ENCODE measurements at regions not wholly inside any gene's neighbourhood (a gene's known extent, or its start where the extent isn't known, plus 50 kb on each side); places are given as distances from the start of the nearest gene placed in this dataset.

GRCh38 chr15:96089405-96090058 lies 241.0 kb upstream of the NR2F2 start:
- FAIRE-seq, result no peak

GRCh38 chr15:96092186-96092585 lies 238.3 kb upstream of the NR2F2 start:
- FAIRE-seq, result no peak

DNA sequence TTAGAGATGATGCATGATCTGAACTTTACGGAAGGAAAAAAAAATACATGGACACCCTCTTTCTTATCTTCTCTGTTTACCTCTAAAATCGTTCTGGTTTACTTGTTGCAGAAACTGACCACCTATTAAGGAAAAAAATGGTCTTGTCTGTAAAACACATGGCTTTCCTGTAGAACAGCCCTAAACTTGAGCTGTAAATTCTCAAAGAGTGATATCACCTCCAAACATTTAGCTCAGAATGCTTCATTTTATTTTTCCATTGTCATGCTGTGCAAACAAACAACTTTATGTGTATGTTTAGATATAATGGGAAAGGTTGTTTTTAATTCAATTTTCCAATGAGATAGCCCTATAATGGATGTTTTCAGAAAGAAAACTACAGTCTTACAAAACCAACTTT lies 237.4 kb upstream of the NR2F2 start:
- no peak for FAIRE-seq

DNA sequence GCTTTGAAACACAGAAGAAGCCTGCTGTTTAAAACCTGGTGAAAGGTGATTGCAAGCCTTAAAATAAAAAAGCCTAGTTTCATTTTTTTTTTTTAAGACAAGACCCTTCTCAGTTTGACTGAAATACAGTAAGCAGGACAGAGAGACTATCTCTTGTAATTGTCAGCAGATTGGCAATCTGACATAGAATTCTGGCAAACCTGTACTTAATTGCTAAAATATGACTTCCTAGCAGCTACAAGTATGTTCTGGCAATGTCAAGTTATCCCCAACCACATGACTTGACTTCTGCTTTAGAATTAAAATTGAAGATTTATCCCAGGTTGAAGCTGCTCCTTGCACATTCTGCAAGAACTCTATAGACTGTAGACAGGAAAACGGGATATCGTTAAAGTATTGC lies 232.8 kb upstream of the NR2F2 start:
- no peak for FAIRE-seq

- FAIRE-seq, result no peak
These were observed 227.9 kb upstream of the NR2F2 start for GRCh38 chr15:96102631-96103030.

DNA sequence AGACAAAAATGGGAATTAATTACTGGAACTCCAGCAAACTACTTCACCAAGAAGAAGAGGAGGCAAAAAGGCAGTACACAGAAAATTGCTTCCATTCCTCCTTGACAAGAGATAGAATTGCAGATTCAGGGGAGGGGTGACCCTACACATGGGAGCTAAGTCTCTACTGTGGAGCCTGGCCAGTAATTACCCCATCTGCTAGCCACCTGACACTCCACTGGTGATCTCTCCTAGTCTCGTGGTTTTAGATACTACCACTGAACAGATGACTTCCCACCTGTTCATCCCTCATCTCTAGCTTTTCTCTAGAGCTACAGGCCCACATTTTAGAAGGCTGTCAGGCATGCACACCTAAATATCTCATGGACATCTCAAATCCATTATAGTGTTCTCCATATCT lies 224.3 kb upstream of the NR2F2 start:
- FAIRE-seq, result no peak

- no peak for FAIRE-seq
These were observed 223.9 kb upstream of the NR2F2 start for GRCh38 chr15:96106628-96107027.

DNA sequence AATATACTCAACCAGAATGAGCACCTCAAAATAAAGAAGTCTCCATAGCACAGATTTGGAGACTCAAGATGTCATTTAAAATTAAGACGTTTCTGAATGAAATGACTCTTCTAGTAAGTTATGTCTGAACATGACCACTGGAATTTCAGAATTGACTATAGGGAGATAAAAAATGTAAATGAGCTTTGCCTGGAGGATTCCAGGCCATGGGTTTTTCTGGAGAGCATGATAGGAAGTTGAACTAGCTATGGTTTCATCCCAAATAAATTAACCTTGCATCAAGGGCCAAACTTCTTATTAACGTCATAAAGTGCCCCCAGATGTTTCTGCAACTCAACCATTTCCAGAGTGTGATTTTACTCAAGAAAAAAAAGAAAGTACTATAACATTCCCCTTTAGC lies 222.6 kb upstream of the NR2F2 start:
- FAIRE-seq, result no peak

GRCh38 chr15:96108405-96108804 lies 222.1 kb upstream of the NR2F2 start:
- no peak for FAIRE-seq

- FAIRE-seq, result no peak
These were observed 220.7 kb upstream of the NR2F2 start for GRCh38 chr15:96109820-96110219.

GRCh38 chr15:96112018-96112417 lies 218.5 kb upstream of the NR2F2 start:
- FAIRE-seq, result no peak

DNA sequence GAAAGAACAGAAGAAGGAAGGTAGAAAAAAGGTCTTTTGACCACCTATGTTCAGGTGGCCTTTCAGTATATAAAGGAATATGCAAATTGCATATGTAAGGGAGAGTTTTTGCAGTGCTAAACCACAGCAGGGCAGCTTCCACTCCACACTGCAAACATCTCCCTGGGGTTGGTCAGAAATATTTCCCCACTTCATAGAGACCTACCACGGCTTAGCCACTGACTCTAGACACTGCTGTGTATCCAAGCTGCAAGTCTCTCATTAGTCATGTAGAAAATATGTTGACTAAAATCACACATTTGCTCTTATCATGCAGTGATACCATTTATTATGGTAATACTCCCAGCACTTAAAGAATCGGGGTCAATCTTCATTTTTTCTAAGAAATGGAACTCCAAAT lies 214.9 kb upstream of the NR2F2 start:
- no peak for FAIRE-seq

DNA sequence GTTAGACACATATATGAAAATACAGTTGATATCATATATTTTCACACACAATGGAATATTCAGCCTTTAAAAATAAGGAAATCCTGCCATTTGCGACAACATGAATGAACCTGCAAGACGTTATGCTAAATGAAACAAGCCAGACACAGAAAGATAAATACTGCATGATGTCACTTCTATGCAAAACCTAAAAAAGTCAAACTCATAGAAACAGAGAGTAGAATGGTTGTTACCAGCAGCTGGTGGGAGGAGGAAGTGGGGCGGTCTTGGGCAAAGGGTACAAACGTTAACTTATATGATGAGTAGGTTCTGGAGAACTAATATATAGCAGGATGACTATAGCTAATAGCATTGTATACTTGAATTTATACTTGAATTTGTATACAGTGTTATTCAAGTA lies 213.2 kb upstream of the NR2F2 start:
- FAIRE-seq, result no peak

- FAIRE-seq, result no peak
These were observed 210.8 kb upstream of the NR2F2 start for GRCh38 chr15:96119734-96120133.

GRCh38 chr15:96121086-96121920 lies 209.2 kb upstream of the NR2F2 start:
- FAIRE-seq, result no peak

DNA sequence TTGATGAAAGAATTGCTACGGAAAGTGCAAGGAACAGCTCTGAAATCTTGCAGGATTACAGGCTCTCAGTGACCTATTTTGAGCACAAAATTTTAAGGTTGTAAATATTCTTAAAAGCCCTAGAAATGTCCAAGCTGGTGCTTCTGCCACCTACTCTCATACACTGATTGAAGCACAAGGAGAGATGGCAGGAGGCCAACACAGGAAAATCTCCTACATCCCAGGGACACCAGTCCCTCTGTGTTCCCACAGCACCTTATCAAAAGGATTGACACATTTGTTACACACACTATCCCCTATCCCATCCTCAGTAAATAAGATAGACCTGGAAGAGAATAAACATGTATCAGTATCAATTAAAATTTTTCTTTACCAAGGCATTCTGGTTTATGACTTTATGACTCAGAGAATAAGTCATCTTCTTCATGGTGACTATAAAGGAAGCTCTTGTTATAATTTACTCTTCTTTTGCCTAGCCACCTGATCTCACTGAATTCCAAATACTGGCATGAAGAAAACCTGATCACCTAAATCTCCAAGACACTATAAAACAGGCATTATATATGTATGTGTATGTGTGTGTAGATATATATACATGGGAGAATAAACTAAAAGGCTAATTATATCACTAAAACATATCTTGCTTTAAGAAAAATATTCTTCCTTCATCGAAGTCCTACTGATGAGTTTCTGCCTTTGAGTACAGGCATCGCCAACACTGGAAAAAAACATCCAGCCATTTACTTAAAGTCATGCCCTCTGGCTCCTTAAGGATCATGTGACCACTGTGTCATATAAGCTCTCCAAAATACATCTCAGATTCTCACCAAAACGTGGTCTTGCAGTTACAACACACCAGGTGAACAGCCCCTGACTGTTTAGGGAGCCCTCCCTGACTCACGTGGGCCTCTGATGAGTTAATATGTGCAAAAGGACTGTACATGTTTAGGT lies 208.1 kb upstream of the NR2F2 start:
- FAIRE-seq, result no peak

DNA sequence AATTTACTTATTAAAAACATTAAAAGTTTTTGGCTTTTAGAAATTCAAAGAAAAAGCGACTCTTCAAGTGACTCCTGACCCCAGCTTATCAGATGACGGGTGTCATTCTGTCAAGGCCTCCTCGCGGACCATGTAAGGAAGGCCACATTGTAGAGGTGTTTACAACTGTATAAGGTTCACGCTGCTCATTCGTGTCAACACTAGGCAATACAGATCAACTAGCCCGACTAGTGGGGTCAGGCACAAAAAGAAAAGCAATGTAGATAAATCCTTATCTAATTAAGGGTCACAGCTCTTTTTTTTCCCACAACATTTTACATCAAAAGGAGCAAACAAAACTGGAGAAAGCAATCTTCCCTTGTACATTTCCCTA lies 207.5 kb upstream of the NR2F2 start:
- FAIRE-seq, result no peak

DNA sequence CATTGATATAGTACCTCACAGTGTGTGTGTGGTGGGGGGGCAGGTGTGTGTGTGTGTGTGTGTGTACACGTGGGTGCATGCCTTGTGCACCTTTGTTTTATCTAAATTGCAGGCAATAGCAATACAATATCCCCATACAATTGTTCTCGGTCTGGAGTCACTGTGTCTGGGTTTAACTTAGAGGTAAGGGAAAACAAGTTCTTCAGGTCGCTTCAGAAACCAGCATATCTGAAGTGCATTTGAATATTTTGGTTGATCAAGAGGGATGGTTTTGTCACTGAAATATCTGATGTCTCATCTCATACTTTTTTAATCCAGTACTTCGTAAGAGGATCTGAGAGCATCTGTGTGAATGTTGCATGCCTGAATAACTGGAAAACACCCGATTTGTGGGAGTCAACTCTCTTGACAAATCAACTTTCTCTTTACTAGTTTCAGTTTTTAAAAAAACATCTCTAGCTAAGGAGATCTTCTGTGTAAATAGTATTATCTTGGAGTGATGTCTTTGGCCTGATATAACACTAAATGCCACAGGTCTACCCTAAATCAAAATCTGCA lies 206.8 kb upstream of the NR2F2 start:
- FAIRE-seq, result no peak

DNA sequence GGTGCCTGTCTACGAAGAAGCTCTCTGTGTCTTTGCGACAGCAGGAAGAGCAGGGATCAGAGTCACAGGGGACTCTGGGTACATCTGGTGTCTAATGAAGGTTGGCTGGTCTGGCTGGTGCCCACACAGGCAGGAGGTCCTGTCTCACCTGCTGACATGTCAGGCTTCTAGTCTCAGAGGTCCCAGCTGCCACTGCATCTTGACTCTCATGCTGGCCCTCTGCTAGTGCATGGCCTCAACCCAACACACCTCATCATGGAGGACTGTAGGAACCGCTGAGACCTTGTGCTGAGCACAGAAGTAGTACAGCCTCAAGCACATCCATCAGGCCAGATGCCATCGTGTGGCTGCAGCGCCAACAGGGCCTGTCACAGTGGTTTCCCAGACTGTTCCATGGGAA lies 206.1 kb upstream of the NR2F2 start:
- FAIRE-seq, result no peak

DNA sequence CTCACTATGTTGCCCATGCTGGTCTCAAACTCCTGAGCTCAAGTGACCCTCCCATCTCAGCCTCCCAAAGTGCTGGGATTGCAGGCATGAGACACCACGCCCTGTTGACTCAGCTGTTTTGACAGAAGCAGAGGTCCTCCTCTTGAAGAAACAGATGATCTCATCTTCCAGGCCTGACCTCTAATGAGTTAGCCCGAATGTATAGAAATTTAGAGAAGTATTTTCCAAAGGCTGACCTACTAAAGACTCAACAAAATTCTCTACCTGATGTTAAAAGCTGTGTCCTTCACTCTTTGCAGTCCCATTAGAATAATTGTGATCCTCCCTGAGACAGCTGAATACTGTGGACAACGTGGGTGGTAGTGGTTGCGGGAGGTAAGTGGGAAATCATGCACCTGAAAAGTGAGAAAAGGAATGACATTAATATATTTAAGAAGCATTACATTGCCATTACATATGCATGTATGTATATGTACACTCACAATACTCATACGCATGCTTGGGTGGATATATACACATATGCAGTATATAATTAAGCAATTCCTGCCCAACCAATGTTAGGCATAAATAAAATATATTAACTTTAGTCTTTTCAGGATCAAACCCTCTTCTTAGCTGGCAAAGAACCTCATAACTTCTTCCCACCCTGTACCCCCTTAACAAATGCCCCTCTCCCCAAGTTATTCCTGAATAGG lies 204.6 kb upstream of the NR2F2 start:
- no peak for FAIRE-seq

DNA sequence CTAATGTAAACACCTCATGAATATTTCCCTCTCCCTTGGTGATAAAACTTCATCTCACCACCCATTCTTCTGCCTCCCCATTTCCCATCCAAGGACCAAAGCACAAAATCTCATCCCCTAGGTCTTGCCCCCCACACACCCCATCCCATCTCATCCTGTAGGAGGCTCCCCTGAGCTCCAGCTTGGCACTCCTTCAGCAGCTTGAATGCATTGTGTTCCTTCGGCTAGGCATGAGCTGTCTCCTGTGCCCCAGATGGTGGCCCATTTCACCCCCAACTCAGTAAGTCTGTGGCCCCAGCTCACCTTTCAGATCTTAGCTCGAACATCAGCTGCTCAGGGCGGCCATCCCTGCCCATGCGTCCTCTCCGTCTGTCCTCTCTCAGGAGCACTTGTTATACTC lies 203.6 kb upstream of the NR2F2 start:
- no peak for FAIRE-seq

DNA sequence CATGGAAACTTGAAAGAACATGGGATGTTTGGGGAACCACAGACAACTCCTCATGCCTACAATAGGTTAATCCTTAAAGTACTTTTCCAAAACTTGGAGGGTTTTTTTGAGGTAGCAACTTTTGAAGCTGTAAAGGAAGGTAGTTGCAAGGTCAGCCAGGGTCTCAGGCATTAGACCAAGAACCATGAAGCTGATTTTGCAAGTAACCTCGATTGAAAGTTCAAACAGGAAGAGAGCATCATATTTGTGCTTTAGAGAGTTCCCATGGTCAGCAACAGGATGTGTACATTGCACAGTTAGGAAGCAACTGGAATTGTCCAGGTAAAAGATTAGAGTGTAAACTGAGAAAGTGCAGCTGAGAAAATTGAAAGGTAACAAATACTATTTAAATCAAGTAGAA lies 199.8 kb upstream of the NR2F2 start:
- no peak for FAIRE-seq

GRCh38 chr15:96132126-96132525 lies 198.4 kb upstream of the NR2F2 start:
- no peak for FAIRE-seq

Data from islet of Langerhans (tissue), 1 donor.